NT2/D1 (cell line): ENCODE measurements at regions not wholly inside any gene's neighbourhood (a gene's known extent, or its start where the extent isn't known, plus 50 kb on each side); places are given as distances from the start of the nearest gene placed in this dataset.

Experiments used
- DNase-seq: peaks from one replicate; pipeline ENCODE4 v3.0.0-alpha.2; 2011; ENCODE audit warnings: low read depth, low spot score
- H3K27me3 ChIP-seq: 2 replicates; pipeline ENCODE4 v1.6.0; 2011; ENCODE audit warnings: mild to moderate bottlenecking; ENCODE audit not compliant: insufficient read length, insufficient read depth
- H3K36me3 ChIP-seq: 2 replicates; pipeline ENCODE4 v1.6.1; 2011; ENCODE audit warnings: mild to moderate bottlenecking, low read length, mixed read lengths; ENCODE audit not compliant: insufficient read depth, insufficient read length
- H3K4me1 ChIP-seq: 2 replicates; pipeline ENCODE4 v1.5.1; 2011; ENCODE audit not compliant: insufficient read depth, insufficient read length
- H3K4me3 ChIP-seq: 2 replicates; pipeline ENCODE4 v1.5.1; 2011; ENCODE audit warnings: low read depth; ENCODE audit not compliant: insufficient read length
- H3K9ac ChIP-seq: 2 replicates; pipeline ENCODE4 v1.6.0; 2011; ENCODE audit warnings: low read depth; ENCODE audit not compliant: insufficient read length
- H3K9me3 ChIP-seq: 2 replicates; pipeline ENCODE4 v1.5.1; 2011; ENCODE audit warnings: mild to moderate bottlenecking, low read length; ENCODE audit not compliant: insufficient read depth
- SUZ12 ChIP-seq: IDR thresholded peaks from 2 replicates; pipeline ENCODE4 v1.6.1; 2011; ENCODE audit not compliant: insufficient read length, insufficient read depth; ENCODE audit errors: extremely low read depth
- YY1 ChIP-seq: IDR thresholded peaks from 2 replicates; pipeline ENCODE4 v1.6.1; 2011; ENCODE audit not compliant: insufficient read length, insufficient read depth
- ZNF274 ChIP-seq: IDR thresholded peaks from 2 replicates; pipeline ENCODE4 v1.6.1; 2011; ENCODE audit warnings: mild to moderate bottlenecking, low read depth, low read length

- no peak for DNase-seq
- no peaks in the 10 kb centered on the region for H3K9me3 ChIP-seq
- no peaks in the 10 kb centered on the region for H3K4me1 ChIP-seq
- no peak overlapping the region for H3K9ac ChIP-seq
- no peaks in the 10 kb centered on the region for H3K27me3 ChIP-seq
- no peak for TF ChIP-seq SUZ12
- no peak for TF ChIP-seq ZNF274
- no peak for TF ChIP-seq YY1
- no peaks in the 10 kb centered on the region for H3K36me3 ChIP-seq
- no peak overlapping the region for H3K4me3 ChIP-seq
Measured at GRCh38 chr6:156110249-156110648, 654.6 kb upstream of the NOX3 start.

- TF ChIP-seq YY1 (no peak), ZNF274 (no peak), SUZ12 (no peak)
Measured at GRCh38 chr6:156109713-156110112, 654.1 kb upstream of the NOX3 start.

GRCh38 chr6:156107624-156108101 is 652.0 kb upstream of the NOX3 start:
- TF ChIP-seq YY1 (no peak), SUZ12 (no peak), ZNF274 (no peak)
- no peak overlapping the region for H3K4me3 ChIP-seq
- H3K4me1 ChIP-seq: no peaks in the 10 kb centered on the region
- no peaks in the 10 kb centered on the region for H3K9me3 ChIP-seq
- H3K27me3 ChIP-seq: no peaks in the 10 kb centered on the region
- no peaks in the 10 kb centered on the region for H3K36me3 ChIP-seq
- DNase-seq: no peak
- H3K9ac ChIP-seq: no peak overlapping the region

More at GRCh38 chr6:156109713-156110112, 654.1 kb upstream of the NOX3 start:
- Histone ChIP-seq H3K36me3 (no peaks in the 10 kb centered on the region), H3K9ac (no peak overlapping the region), H3K9me3 (no peaks in the 10 kb centered on the region), H3K4me1 (no peaks in the 10 kb centered on the region), H3K4me3 (no peak overlapping the region), H3K27me3 (no peaks in the 10 kb centered on the region)
- DNase-seq: no peak

- no peak for TF ChIP-seq SUZ12
- TF ChIP-seq YY1: no peak
- no peak for TF ChIP-seq ZNF274
- H3K4me3 ChIP-seq: no peak overlapping the region
- no peak for DNase-seq
- no peaks in the 10 kb centered on the region for H3K9me3 ChIP-seq
- H3K9ac ChIP-seq: no peak overlapping the region
- no peaks in the 10 kb centered on the region for H3K4me1 ChIP-seq
- H3K27me3 ChIP-seq: no peaks in the 10 kb centered on the region
- H3K36me3 ChIP-seq: no peaks in the 10 kb centered on the region
Measured at GRCh38 chr6:156102129-156102528, 646.5 kb upstream of the NOX3 start.

GRCh38 chr6:156098839-156099238 is 643.2 kb upstream of the NOX3 start:
- H3K4me1 ChIP-seq: no peaks in the 10 kb centered on the region
- H3K9me3 ChIP-seq: no peaks in the 10 kb centered on the region
- DNase-seq: no peak
- no peaks in the 10 kb centered on the region for H3K27me3 ChIP-seq
- H3K9ac ChIP-seq: no peak overlapping the region
- H3K36me3 ChIP-seq: no peaks in the 10 kb centered on the region
- no peak for TF ChIP-seq ZNF274
- TF ChIP-seq YY1: no peak
- TF ChIP-seq SUZ12: no peak
- no peak overlapping the region for H3K4me3 ChIP-seq

GRCh38 chr6:156087487-156087886 is 631.8 kb upstream of the NOX3 start:
- Histone ChIP-seq H3K27me3 (no peaks in the 10 kb centered on the region), H3K9me3 (no peaks in the 10 kb centered on the region), H3K4me3 (no peak overlapping the region), H3K4me1 (no peaks in the 10 kb centered on the region), H3K9ac (no peak overlapping the region), H3K36me3 (no peaks in the 10 kb centered on the region)
- no peak for DNase-seq
- TF ChIP-seq YY1: no peak
- TF ChIP-seq ZNF274: no peak
- no peak for TF ChIP-seq SUZ12

- TF ChIP-seq SUZ12 (no peak), ZNF274 (no peak), YY1 (no peak)
- H3K36me3 ChIP-seq: no peaks in the 10 kb centered on the region
- H3K9me3 ChIP-seq: no peaks in the 10 kb centered on the region
- no peaks in the 10 kb centered on the region for H3K4me1 ChIP-seq
- no peaks in the 10 kb centered on the region for H3K27me3 ChIP-seq
- H3K4me3 ChIP-seq: no peak overlapping the region
- no peak overlapping the region for H3K9ac ChIP-seq
- DNase-seq: no peak
Measured at GRCh38 chr6:156082012-156082411, 626.4 kb upstream of the NOX3 start.

- no peak for DNase-seq
- H3K36me3 ChIP-seq: no peaks in the 10 kb centered on the region
- no peaks in the 10 kb centered on the region for H3K4me1 ChIP-seq
- H3K4me3 ChIP-seq: no peak overlapping the region
- H3K9ac ChIP-seq: no peak overlapping the region
- no peak for TF ChIP-seq SUZ12
- no peaks in the 10 kb centered on the region for H3K9me3 ChIP-seq
- no peaks in the 10 kb centered on the region for H3K27me3 ChIP-seq
Measured at GRCh38 chr6:156080371-156080770, 624.7 kb upstream of the NOX3 start.
